ENCODE measurements at regions not wholly inside any gene's neighbourhood (a gene's known extent, or its start where the extent isn't known, plus 50 kb on each side); places are given as distances from the start of the nearest gene placed in this dataset.

GRCh38 chr2:43074592-43075053, 151.8 kb downstream of the ZFP36L2 start:
- in situ Hi-C loops (cut with MboI; ENCODE audit: low sequenced_read_pairs in 4 of 4) (no loop called here), intact Hi-C loops (cut with DNase I; ENCODE audit: low total_unique reads) (loop anchor here (2.0 kb wide), 2 partner anchors 26 to 154 kb away; no protein-coding TSS in a partner anchor)
- Histone ChIP-seq H3K27ac (peak overlapping the region; percentile 80 to 81 (median 80)), H3K36me3 (no peaks in the 10 kb centered on the region), H3K4me1 (peaks cover 60 to 69% of the 10 kb centered on the region in 2 donors), H3K4me3 (no peak overlapping the region), H3K9me3 (no peaks in the 10 kb centered on the region), H3K27me3 (no peaks in the 10 kb centered on the region)
- DNase-seq (no peak), ATAC-seq (no peak)
- TF ChIP-seq POLR2A (IDR thresholded peaks at IDR 0.05) = no peak
- TF ChIP-seq CTCF (IDR thresholded peaks at IDR 0.05 in 4 of 5, conservative IDR thresholded peaks at IDR 0.05 in 1 of 5) = no peak

GRCh38 chr2:43074052-43074451, 152.4 kb downstream of the ZFP36L2 start:
- peaks cover 61 to 69% of the 10 kb centered on the region in 2 donors for H3K4me1 ChIP-seq
- TF ChIP-seq CTCF (IDR thresholded peaks at IDR 0.05 in 4 of 5, conservative IDR thresholded peaks at IDR 0.05 in 1 of 5) (no peak), POLR2A (IDR thresholded peaks at IDR 0.05) (no peak)
- no peaks in the 10 kb centered on the region for H3K27me3 ChIP-seq
- intact Hi-C loops (cut with DNase I; ENCODE audit: low total_unique reads) (loop anchor here (2.0 kb wide), 2 partner anchors 27 to 155 kb away; no protein-coding TSS in a partner anchor), in situ Hi-C loops (cut with MboI; ENCODE audit: low sequenced_read_pairs in 4 of 4) (no loop called here)
- H3K4me3 ChIP-seq = no peak overlapping the region
- no peak for DNase-seq
- H3K27ac ChIP-seq = peak overlapping the region; percentile 80 to 81 (median 80)
- H3K9me3 ChIP-seq = no peaks in the 10 kb centered on the region
- no peak for ATAC-seq
- no peaks in the 10 kb centered on the region for H3K36me3 ChIP-seq

- H3K9me3 ChIP-seq = no peaks in the 10 kb centered on the region
- H3K27ac ChIP-seq = peak overlapping the region; percentile 8 to 81 (median 80)
- no peaks in the 10 kb centered on the region for H3K36me3 ChIP-seq
- no peak overlapping the region for H3K4me3 ChIP-seq
- intact Hi-C loops (cut with DNase I; ENCODE audit: low total_unique reads) (no loop called here), in situ Hi-C loops (cut with MboI; ENCODE audit: low sequenced_read_pairs in 4 of 4) (no loop called here)
- H3K4me1 ChIP-seq = peaks cover 61 to 69% of the 10 kb centered on the region in 2 donors
- DNase-seq (no peak), ATAC-seq (no peak)
- no peak for TF ChIP-seq POLR2A (IDR thresholded peaks at IDR 0.05)
- TF ChIP-seq CTCF (IDR thresholded peaks at IDR 0.05 in 4 of 5, conservative IDR thresholded peaks at IDR 0.05 in 1 of 5) = no peak
- no peaks in the 10 kb centered on the region for H3K27me3 ChIP-seq
Observed at GRCh38 chr2:43073401-43073825, 153.0 kb downstream of the ZFP36L2 start.

GRCh38 chr2:43071599-43072550, 154.5 kb downstream of the ZFP36L2 start:
- Histone ChIP-seq H3K9me3 (no peaks in the 10 kb centered on the region), H3K27me3 (no peaks in the 10 kb centered on the region), H3K4me3 (no peak overlapping the region), H3K4me1 (peaks cover 61 to 65% of the 10 kb centered on the region in 2 donors), H3K27ac (peak overlapping the region; percentile 57 to 70 (median 68)), H3K36me3 (no peaks in the 10 kb centered on the region)
- TF ChIP-seq CTCF (IDR thresholded peaks at IDR 0.05 in 4 of 5, conservative IDR thresholded peaks at IDR 0.05 in 1 of 5) (no peak), POLR2A (IDR thresholded peaks at IDR 0.05) (no peak)
- in situ Hi-C loops (cut with MboI; ENCODE audit: low sequenced_read_pairs in 4 of 4) = no loop called here
- peak in 1 of 2 donors; percentile 19 for ATAC-seq
- intact Hi-C loops (cut with DNase I; ENCODE audit: low total_unique reads) = no loop called here
- peak in 1 of 2 donors; percentile 56 for DNase-seq

Data from gastrocnemius medialis (tissue), 4 donors.